Neural cell (in vitro differentiated cells): ENCODE measurements at regions not wholly inside any gene's neighbourhood (a gene's known extent, or its start where the extent isn't known, plus 50 kb on each side); places are given as distances from the start of the nearest gene placed in this dataset.

ENCODE experiments used
- EP300 ChIP-seq: fragments of 450-650 bp; conservative IDR thresholded peaks from 2 replicates; pipeline ENCODE4 v1.6.1; 2014; ENCODE audit warnings: antibody characterized with exemption, mild to moderate bottlenecking, moderate library complexity; ENCODE audit not compliant: poor library complexity, severe bottlenecking
- EZH2 ChIP-seq: fragments of 200-600, 300-800 bp; shearing (Covaris generic), sonication (generic); IDR thresholded peaks from 2 replicates; pipeline ENCODE4 v1.6.1; 2014; ENCODE audit warnings: antibody characterized with exemption, low read length, borderline replicate concordance, mild to moderate bottlenecking; ENCODE audit not compliant: insufficient read depth, poor library complexity, severe bottlenecking
- MXI1 ChIP-seq: fragments of 450-650 bp; conservative IDR thresholded peaks from 2 replicates; pipeline ENCODE4 v1.6.1; 2014; ENCODE audit warnings: antibody characterized with exemption, mild to moderate bottlenecking; ENCODE audit not compliant: poor library complexity, severe bottlenecking
- POLR2AphosphoS5 ChIP-seq: IDR thresholded peaks from 2 replicates; pipeline ENCODE4 v1.6.1; 2012
- RAD21 ChIP-seq: fragments of 450-650 bp; conservative IDR thresholded peaks from 2 replicates; pipeline ENCODE4 v1.6.1; 2014; ENCODE audit warnings: antibody characterized with exemption, mild to moderate bottlenecking, moderate library complexity
- SMC3 ChIP-seq: fragments of 450-650 bp; conservative IDR thresholded peaks from 2 replicates; pipeline ENCODE4 v1.6.1; 2014; ENCODE audit warnings: antibody characterized with exemption, mild to moderate bottlenecking, moderate library complexity; ENCODE audit not compliant: poor library complexity
- TAF1 ChIP-seq: IDR thresholded peaks from 2 replicates; pipeline ENCODE4 v1.6.1; 2012; ENCODE audit warnings: low read depth
- TF ChIP-seq, protein P1 (sequence below): fragments of 450-650 bp; IDR thresholded peaks from 2 replicates; pipeline ENCODE4 v1.5.1; 2014; ENCODE audit warnings: antibody characterized with exemption, mild to moderate bottlenecking, moderate library complexity; ENCODE audit not compliant: poor library complexity, severe bottlenecking
- TF ChIP-seq, protein P2 (sequence below): IDR thresholded peaks from 2 replicates; pipeline ENCODE4 v1.6.1; 2012; ENCODE audit warnings: borderline replicate concordance

DNA sequence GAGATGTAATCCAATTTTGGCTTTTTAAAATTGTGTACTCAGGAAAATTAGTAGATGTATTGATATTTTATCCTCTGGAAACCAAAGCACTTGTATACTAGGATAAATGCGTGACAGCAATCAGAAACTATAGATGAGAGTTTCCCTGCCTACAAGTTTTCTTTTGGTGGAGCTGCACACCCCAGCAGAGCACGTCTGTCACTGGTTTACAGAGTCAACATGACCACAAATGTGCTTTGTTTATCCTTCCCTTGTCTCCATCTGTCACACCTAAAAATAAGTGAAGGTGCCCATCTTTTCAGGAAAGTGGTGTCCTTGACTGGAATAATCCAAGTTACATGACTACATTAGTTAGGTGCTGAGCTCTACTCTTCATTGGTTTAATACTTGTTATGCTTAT, 210.4 kb upstream of the DSEL start:
- TF ChIP-seq, protein P1, sequence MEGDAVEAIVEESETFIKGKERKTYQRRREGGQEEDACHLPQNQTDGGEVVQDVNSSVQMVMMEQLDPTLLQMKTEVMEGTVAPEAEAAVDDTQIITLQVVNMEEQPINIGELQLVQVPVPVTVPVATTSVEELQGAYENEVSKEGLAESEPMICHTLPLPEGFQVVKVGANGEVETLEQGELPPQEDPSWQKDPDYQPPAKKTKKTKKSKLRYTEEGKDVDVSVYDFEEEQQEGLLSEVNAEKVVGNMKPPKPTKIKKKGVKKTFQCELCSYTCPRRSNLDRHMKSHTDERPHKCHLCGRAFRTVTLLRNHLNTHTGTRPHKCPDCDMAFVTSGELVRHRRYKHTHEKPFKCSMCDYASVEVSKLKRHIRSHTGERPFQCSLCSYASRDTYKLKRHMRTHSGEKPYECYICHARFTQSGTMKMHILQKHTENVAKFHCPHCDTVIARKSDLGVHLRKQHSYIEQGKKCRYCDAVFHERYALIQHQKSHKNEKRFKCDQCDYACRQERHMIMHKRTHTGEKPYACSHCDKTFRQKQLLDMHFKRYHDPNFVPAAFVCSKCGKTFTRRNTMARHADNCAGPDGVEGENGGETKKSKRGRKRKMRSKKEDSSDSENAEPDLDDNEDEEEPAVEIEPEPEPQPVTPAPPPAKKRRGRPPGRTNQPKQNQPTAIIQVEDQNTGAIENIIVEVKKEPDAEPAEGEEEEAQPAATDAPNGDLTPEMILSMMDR = no peak
- no peak for TF ChIP-seq SMC3
- TF ChIP-seq TAF1 = no peak
- TF ChIP-seq EZH2 = no peak
- no peak for TF ChIP-seq POLR2AphosphoS5
- TF ChIP-seq, protein P2, sequence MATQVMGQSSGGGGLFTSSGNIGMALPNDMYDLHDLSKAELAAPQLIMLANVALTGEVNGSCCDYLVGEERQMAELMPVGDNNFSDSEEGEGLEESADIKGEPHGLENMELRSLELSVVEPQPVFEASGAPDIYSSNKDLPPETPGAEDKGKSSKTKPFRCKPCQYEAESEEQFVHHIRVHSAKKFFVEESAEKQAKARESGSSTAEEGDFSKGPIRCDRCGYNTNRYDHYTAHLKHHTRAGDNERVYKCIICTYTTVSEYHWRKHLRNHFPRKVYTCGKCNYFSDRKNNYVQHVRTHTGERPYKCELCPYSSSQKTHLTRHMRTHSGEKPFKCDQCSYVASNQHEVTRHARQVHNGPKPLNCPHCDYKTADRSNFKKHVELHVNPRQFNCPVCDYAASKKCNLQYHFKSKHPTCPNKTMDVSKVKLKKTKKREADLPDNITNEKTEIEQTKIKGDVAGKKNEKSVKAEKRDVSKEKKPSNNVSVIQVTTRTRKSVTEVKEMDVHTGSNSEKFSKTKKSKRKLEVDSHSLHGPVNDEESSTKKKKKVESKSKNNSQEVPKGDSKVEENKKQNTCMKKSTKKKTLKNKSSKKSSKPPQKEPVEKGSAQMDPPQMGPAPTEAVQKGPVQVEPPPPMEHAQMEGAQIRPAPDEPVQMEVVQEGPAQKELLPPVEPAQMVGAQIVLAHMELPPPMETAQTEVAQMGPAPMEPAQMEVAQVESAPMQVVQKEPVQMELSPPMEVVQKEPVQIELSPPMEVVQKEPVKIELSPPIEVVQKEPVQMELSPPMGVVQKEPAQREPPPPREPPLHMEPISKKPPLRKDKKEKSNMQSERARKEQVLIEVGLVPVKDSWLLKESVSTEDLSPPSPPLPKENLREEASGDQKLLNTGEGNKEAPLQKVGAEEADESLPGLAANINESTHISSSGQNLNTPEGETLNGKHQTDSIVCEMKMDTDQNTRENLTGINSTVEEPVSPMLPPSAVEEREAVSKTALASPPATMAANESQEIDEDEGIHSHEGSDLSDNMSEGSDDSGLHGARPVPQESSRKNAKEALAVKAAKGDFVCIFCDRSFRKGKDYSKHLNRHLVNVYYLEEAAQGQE = no peak
- TF ChIP-seq RAD21 = no peak
- no peak for TF ChIP-seq EP300
- no peak for TF ChIP-seq MXI1
